Left ventricle myocardium inferior (tissue), 1 donor: ENCODE measurements at regions not wholly inside any gene's neighbourhood (a gene's known extent, or its start where the extent isn't known, plus 50 kb on each side); places are given as distances from the start of the nearest gene placed in this dataset.
"Not testable (repeated sequence)": the region's sequence is repeated elsewhere in the genome, so short reads cannot be mapped to it uniquely, and the experiment has no call there.

Experiments
- DNase-seq: peaks from one replicate; pipeline ENCODE4 v3.0.0-alpha.2; 2020
- H3K27ac ChIP-seq: fragments of 200-600 bp; replicated peaks from 2 replicates; pipeline ENCODE4 v1.8.0; 2021
- H3K27me3 ChIP-seq: fragments of 200-600 bp; 2 replicates; pipeline ENCODE4 v1.8.0; 2021; ENCODE audit warnings: low read depth
- H3K36me3 ChIP-seq: fragments of 200-600 bp; 2 replicates; pipeline ENCODE4 v1.8.0; 2021
- H3K4me1 ChIP-seq: fragments of 200-600 bp; 2 replicates; pipeline ENCODE4 v1.8.0; 2021
- H3K4me3 ChIP-seq: fragments of 200-600 bp; 2 replicates; pipeline ENCODE4 v1.8.0; 2021; ENCODE audit warnings: mild to moderate bottlenecking, moderate library complexity
- H3K9me3 ChIP-seq: fragments of 200-600 bp; replicated peaks from 2 replicates; pipeline ENCODE4 v1.8.0; 2021
- intact Hi-C: fragments of 100-400 bp; cut with micrococcal nuclease; formaldehyde crosslinking; loops from one replicate; pipeline ENCODE4 v1.11.0; 2022
- TF ChIP-seq, protein P1 (sequence below): fragments of 200-600 bp; IDR thresholded peaks from 2 replicates; pipeline ENCODE4 v1.8.0; 2021; ENCODE audit warnings: antibody characterized with exemption, mild to moderate bottlenecking, borderline replicate concordance
- donor health status: DM: no; HTN: yes; CAD: no; lungs with severe emphysema.

DNA sequence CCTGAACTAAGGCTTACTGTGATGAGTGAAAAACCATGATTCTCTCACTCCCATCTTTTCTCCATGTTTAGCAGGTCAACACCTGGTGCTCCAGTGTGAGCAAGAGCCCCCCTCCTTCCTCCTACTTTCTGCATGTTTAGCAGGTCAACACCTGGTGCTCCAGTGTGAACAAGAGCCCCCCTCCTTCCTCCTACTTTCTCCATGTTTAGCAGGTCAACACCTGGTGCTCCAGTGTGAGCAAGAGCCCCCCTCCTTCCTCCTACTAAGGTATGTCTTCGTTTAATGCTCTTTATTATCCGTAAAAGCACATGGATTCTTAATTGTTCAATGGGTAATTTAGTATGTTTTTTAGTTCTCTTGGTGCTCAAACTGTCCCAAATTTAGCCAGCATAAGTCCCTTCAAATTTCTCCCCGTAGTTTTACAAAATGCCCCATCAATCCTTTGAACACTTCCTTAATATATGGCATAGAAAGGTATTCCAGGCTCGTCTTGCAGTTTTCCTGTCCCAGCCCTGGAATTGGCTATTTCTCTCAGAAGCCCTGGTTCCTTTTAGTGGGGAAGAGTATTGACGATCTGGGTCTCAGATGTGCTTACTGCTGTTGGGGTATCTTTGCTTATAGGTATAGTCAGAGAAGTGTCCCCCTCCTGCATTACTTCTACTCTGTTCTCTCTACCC, 760.8 kb upstream of the TPTE start:
- H3K4me1 ChIP-seq: no peaks in the 10 kb centered on the region
- peaks cover 12% of the 10 kb centered on the region for H3K9me3 ChIP-seq
- intact Hi-C loops: no loop called here
- no peak overlapping the region for H3K27ac ChIP-seq
- TF ChIP-seq, protein P1, sequence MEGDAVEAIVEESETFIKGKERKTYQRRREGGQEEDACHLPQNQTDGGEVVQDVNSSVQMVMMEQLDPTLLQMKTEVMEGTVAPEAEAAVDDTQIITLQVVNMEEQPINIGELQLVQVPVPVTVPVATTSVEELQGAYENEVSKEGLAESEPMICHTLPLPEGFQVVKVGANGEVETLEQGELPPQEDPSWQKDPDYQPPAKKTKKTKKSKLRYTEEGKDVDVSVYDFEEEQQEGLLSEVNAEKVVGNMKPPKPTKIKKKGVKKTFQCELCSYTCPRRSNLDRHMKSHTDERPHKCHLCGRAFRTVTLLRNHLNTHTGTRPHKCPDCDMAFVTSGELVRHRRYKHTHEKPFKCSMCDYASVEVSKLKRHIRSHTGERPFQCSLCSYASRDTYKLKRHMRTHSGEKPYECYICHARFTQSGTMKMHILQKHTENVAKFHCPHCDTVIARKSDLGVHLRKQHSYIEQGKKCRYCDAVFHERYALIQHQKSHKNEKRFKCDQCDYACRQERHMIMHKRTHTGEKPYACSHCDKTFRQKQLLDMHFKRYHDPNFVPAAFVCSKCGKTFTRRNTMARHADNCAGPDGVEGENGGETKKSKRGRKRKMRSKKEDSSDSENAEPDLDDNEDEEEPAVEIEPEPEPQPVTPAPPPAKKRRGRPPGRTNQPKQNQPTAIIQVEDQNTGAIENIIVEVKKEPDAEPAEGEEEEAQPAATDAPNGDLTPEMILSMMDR: no peak
- H3K36me3 ChIP-seq: no peaks in the 10 kb centered on the region
- no peak for DNase-seq
- H3K27me3 ChIP-seq: peaks cover 15% of the 10 kb centered on the region
- H3K4me3 ChIP-seq: no peak overlapping the region

DNA sequence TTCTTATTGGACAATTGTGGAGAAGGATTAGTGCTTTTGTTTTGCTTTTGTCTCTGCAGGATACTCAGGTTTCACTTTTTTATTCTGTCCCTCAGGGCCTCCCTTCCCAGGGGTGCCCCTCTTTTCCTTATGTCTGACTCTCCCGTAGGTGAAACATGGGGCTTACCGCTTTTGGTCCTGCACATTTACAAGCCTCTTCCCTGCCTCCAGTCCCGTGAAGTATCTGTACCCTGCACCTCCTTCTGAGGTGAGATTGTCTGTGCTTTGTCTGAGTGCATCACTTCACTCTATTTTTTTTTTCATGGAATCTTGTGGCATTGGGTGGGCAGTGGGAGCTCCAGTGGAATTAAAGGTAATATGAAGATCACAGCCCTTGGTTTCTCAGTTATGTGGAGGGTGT, 758.1 kb upstream of the TPTE start:
- Histone ChIP-seq H3K27me3 (peaks cover 22% of the 10 kb centered on the region), H3K4me3 (no peak overlapping the region), H3K4me1 (no peaks in the 10 kb centered on the region), H3K27ac (no peak overlapping the region), H3K36me3 (no peaks in the 10 kb centered on the region), H3K9me3 (peaks cover 28% of the 10 kb centered on the region)
- no peak for DNase-seq
- intact Hi-C loops: no loop called here
- TF ChIP-seq, protein P1: no peak

DNA sequence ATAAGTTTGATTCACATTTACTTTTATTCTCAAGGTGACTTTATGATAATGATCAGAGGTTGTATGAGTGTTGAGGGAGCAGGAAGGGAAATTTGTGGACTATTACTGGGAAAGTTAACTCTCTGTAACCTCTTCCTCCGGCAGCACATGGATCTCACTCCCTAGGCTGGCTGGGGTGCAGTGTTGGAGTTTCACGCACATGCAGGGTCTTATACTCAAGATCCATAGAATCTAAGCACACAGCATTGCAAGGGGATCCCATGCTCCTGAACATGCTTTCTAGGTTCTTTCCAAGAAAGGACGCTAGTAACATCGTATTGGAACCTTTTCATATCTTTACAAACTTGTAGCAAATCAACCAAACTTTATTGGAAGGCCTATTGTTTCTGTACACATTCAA, 757.6 kb upstream of the TPTE start:
- Histone ChIP-seq H3K36me3 (no peaks in the 10 kb centered on the region), H3K4me1 (no peaks in the 10 kb centered on the region), H3K27ac (no peak overlapping the region), H3K4me3 (no peak overlapping the region), H3K9me3 (peaks cover 32% of the 10 kb centered on the region), H3K27me3 (peaks cover 20% of the 10 kb centered on the region)
- DNase-seq: no peak
- intact Hi-C loops: no loop called here
- TF ChIP-seq, protein P1: no peak

DNA sequence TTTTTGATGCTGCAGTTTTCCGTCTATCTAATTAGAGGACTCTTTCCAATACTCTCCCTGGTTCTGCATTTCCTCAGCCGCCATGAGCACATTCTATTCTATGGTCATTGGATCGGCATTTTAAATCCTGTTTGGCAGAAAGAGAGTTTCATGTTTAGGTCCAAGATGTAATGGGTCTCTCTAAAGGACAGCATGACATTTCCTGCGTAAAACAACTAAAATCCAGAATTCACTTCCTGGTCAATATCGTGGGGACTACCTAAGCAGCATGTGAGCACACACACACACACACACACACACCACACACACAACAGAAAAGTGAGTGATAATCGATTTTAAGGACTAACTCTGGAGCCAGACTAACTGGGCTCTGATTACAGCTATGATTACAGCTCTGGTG, 757.1 kb upstream of the TPTE start:
- H3K4me1 ChIP-seq, intact Hi-C loops: not testable (repeated sequence)
- peaks cover 35% of the 10 kb centered on the region for H3K9me3 ChIP-seq

DNA sequence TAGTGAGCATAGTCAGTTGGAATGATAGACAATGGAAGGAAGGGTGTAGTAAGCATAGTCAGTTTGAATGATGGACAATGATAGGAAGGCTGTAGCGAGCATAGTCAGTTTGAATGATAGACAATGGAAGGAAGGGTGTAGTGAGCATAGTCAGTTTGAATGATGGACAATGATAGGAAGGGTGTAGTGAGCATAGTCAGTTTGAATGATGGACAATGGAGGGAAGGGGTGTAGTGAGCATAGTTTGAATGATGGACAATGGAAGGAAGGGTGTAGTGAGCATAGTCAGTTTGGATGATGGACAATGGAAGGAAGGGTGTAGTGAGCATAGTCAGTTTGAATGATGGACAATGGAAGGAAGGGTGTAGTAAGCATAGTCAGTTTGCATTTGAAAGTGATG, 755.8 kb upstream of the TPTE start:
- intact Hi-C loops, H3K4me3 ChIP-seq, H3K4me1 ChIP-seq, H3K27ac ChIP-seq, DNase-seq, H3K36me3 ChIP-seq: not testable (repeated sequence)
- Histone ChIP-seq H3K27me3 (peaks cover 22% of the 10 kb centered on the region), H3K9me3 (peaks cover 44% of the 10 kb centered on the region)

More for the DNA sequence above, 757.1 kb upstream of the TPTE start:
- H3K27me3 ChIP-seq: peaks cover 20% of the 10 kb centered on the region
- not testable (repeated sequence) for H3K4me3 ChIP-seq, H3K36me3 ChIP-seq, H3K27ac ChIP-seq, DNase-seq

DNA sequence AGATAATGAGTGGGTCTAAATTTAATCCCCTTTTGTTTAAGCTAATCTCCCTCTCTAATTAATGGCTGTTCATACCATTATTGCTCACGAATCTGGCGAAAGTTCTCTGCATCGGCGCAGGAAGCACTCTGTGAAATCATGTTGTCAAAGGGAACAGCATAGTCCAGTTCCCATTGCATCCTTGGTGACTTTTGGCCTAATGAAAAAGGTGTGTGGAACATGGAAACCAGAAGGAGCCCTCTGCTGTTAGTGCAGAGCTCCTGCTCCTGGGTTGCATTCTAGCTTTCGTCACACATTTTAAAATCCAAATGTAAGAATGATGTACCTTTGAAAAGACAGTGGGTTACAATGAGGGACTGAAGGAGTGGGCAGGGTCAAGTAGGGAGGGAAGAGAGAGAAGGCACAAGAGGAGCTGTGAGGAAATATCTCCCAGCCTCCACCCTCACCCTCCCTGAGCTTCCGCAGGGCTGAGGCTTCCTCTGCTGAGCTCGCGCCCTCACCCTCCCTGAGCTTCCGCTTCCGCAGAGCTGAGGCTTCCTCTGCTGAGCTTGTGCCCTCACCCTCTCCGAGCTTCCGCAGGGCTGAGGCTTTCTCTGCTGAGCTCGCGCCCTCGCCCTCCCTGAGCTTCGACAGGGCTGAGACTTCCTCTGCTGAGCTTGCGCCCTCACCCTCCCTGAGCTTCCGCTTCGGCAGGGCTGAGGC, 754.3 kb upstream of the TPTE start:
- H3K27ac ChIP-seq, intact Hi-C loops, DNase-seq, H3K4me3 ChIP-seq, H3K4me1 ChIP-seq, H3K36me3 ChIP-seq: not testable (repeated sequence)
- Histone ChIP-seq H3K27me3 (peaks cover 34% of the 10 kb centered on the region), H3K9me3 (peaks cover 55% of the 10 kb centered on the region)
